ENCODE measurements at regions not wholly inside any gene's neighbourhood (a gene's known extent, or its start where the extent isn't known, plus 50 kb on each side); places are given as distances from the start of the nearest gene placed in this dataset.
A peak's percentile ranks its signal among the peaks of the same experiment; 100 is the strongest.
"Not testable (repeated sequence)": the region's sequence is repeated elsewhere in the genome, so short reads cannot be mapped to it uniquely, and the experiment has no call there.

DNA sequence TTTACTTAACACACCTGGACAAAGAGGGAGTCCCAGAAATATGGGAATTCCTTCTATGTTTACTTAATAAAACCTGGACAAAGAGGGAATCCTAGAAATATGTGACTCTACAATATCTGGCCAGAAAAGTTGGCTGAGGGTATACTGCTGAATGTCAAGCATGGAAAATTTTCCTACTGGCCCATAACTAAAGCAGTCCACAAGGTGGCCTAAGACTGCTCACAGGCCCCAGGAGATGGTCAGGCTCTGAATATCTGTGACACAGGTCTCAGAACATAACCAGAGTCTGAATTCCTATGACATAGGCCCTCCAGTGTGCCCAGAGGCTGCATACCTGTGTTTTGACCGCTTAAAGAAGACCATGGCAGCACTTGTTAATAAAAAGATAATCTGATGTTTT lies 578.2 kb upstream of the NRSN1 start:
- no peak overlapping the region for H4K8ac ChIP-seq (ENCODE audit: low read length)
- no peak overlapping the region for H3K4me3 ChIP-seq (ENCODE audit: insufficient read depth in 1 of 2, low read depth in 1 of 2, low read length in 2 of 2)
- no peak overlapping the region for H2AK5ac ChIP-seq (ENCODE audit: low read length, severe bottlenecking)
- no peak overlapping the region for H3K4me2 ChIP-seq (ENCODE audit: low read length, poor library complexity, severe bottlenecking)
- H3K9me3 ChIP-seq (ENCODE audit: control insufficient read depth, low read length): peaks cover 3% of the 10 kb centered on the region
- H3K18ac ChIP-seq (ENCODE audit: low read depth in 1 of 2, low read length in 2 of 2): no peak overlapping the region
- no peak overlapping the region for H3K9ac ChIP-seq (ENCODE audit: low read length)
- no peaks in the 10 kb centered on the region for H3K36me3 ChIP-seq (ENCODE audit: control insufficient read depth in 1 of 2, insufficient read depth in 2 of 2, low read depth in 1 of 2, low read length in 2 of 2)
- peak; percentile 9 for DNase-seq
- no peak overlapping the region for H3K27ac ChIP-seq (ENCODE audit: low read length, poor library complexity, severe bottlenecking)
- H3K4ac ChIP-seq (ENCODE audit: low read depth in 1 of 2, low read length in 2 of 2): no peak overlapping the region
- no CpG with 5 or more reads among the region's 1 CpG for WGBS
- no peak overlapping the region for H2AFZ ChIP-seq (ENCODE audit: low read depth, low read length)
- no peak overlapping the region for H2BK12ac ChIP-seq (ENCODE audit: low read length in 2 of 2)
- H2BK15ac ChIP-seq (ENCODE audit: low read depth, poor library complexity, severe bottlenecking): no peak overlapping the region
- no peaks in the 10 kb centered on the region for H3K4me1 ChIP-seq (ENCODE audit: control insufficient read depth, insufficient read depth, low read depth, low read length)
- no peak overlapping the region for H2BK5ac ChIP-seq (ENCODE audit: low read depth, low read length, poor library complexity, severe bottlenecking)
- H3K14ac ChIP-seq (ENCODE audit: low read length in 2 of 2): no peak overlapping the region
- no peak overlapping the region for H2BK120ac ChIP-seq (ENCODE audit: low read depth, low read length)
- no peak overlapping the region for H4K91ac ChIP-seq (ENCODE audit: low read length)
- no peaks in the 10 kb centered on the region for H3K27me3 ChIP-seq (ENCODE audit: control insufficient read depth in 1 of 2, insufficient read depth in 1 of 2, low read length in 2 of 2)
- H3K23ac ChIP-seq (ENCODE audit: low read length in 2 of 2): no peak overlapping the region
- H3K79me1 ChIP-seq (replicated peaks; ENCODE audit: low read length, poor library complexity, severe bottlenecking): no peaks in the 10 kb centered on the region

- H2AFZ ChIP-seq (ENCODE audit: low read depth, low read length); DNase-seq; H3K4me3 ChIP-seq (ENCODE audit: insufficient read depth in 1 of 2, low read depth in 1 of 2, low read length in 2 of 2); H4K91ac ChIP-seq (ENCODE audit: low read length); H2BK15ac ChIP-seq (ENCODE audit: low read depth, poor library complexity, severe bottlenecking); H3K23ac ChIP-seq (ENCODE audit: low read length in 2 of 2); H3K4ac ChIP-seq (ENCODE audit: low read depth in 1 of 2, low read length in 2 of 2); H3K9me3 ChIP-seq (ENCODE audit: control insufficient read depth, low read length); H4K8ac ChIP-seq (ENCODE audit: low read length); H3K27ac ChIP-seq (ENCODE audit: low read length, poor library complexity, severe bottlenecking); H2BK5ac ChIP-seq (ENCODE audit: low read depth, low read length, poor library complexity, severe bottlenecking); H2BK120ac ChIP-seq (ENCODE audit: low read depth, low read length); H2BK12ac ChIP-seq (ENCODE audit: low read length in 2 of 2); H3K79me1 ChIP-seq (replicated peaks; ENCODE audit: low read length, poor library complexity, severe bottlenecking); H3K4me2 ChIP-seq (ENCODE audit: low read length, poor library complexity, severe bottlenecking); H3K4me1 ChIP-seq (ENCODE audit: control insufficient read depth, insufficient read depth, low read depth, low read length); H3K9ac ChIP-seq (ENCODE audit: low read length); H3K36me3 ChIP-seq (ENCODE audit: control insufficient read depth in 1 of 2, insufficient read depth in 2 of 2, low read depth in 1 of 2, low read length in 2 of 2); H3K14ac ChIP-seq (ENCODE audit: low read length in 2 of 2); H3K27me3 ChIP-seq (ENCODE audit: control insufficient read depth in 1 of 2, insufficient read depth in 1 of 2, low read length in 2 of 2); H3K18ac ChIP-seq (ENCODE audit: low read depth in 1 of 2, low read length in 2 of 2); H2AK5ac ChIP-seq (ENCODE audit: low read length, severe bottlenecking): not testable (repeated sequence)
- WGBS: 90% methylated on average over 1 of the region's 1 CpG
Measured at GRCh38 chr6:23554953-23555352, 571.1 kb upstream of the NRSN1 start.

GRCh38 chr6:23559587-23560343 lies 566.2 kb upstream of the NRSN1 start:
- DNase-seq: no peak
- no peak overlapping the region for H3K14ac ChIP-seq (ENCODE audit: low read length in 2 of 2)

DNA sequence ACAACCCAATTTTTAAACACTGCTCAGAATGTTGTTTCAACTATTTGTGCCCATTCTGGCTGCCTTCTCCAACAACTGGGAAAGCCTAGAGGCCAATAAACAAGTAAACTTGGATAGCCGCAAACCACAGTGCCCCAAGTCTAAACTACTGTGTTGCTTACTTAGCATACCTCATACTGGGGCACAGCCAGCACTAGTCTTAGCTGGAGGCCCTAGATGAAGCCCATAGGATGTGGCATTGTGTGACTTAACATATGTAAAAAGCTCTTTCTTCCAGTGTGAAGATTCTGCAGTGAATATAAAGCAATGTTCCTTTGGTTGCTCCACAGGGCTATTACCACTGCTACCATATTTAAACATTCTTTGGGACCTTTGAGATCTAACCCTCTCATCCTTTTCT lies 564.3 kb upstream of the NRSN1 start:
- no peak overlapping the region for H3K4me2 ChIP-seq (ENCODE audit: low read length, poor library complexity, severe bottlenecking)
- H3K79me1 ChIP-seq (replicated peaks; ENCODE audit: low read length, poor library complexity, severe bottlenecking): no peaks in the 10 kb centered on the region
- no peak overlapping the region for H3K23ac ChIP-seq (ENCODE audit: low read length in 2 of 2)
- H3K4ac ChIP-seq (ENCODE audit: low read depth in 1 of 2, low read length in 2 of 2): no peak overlapping the region
- no peaks in the 10 kb centered on the region for H3K4me1 ChIP-seq (ENCODE audit: control insufficient read depth, insufficient read depth, low read depth, low read length)
- no peak overlapping the region for H4K8ac ChIP-seq (ENCODE audit: low read length)
- H3K36me3 ChIP-seq (ENCODE audit: control insufficient read depth in 1 of 2, insufficient read depth in 2 of 2, low read depth in 1 of 2, low read length in 2 of 2): no peaks in the 10 kb centered on the region
- no peak overlapping the region for H3K9ac ChIP-seq (ENCODE audit: low read length)
- no peak overlapping the region for H4K91ac ChIP-seq (ENCODE audit: low read length)
- no peak overlapping the region for H2BK12ac ChIP-seq (ENCODE audit: low read length in 2 of 2)
- H2BK15ac ChIP-seq (ENCODE audit: low read depth, poor library complexity, severe bottlenecking): no peak overlapping the region
- no peak overlapping the region for H2AK5ac ChIP-seq (ENCODE audit: low read length, severe bottlenecking)
- 100% methylated on average over 1 of the region's 1 CpG for WGBS
- H2BK120ac ChIP-seq (ENCODE audit: low read depth, low read length): no peak overlapping the region
- H3K4me3 ChIP-seq (ENCODE audit: insufficient read depth in 1 of 2, low read depth in 1 of 2, low read length in 2 of 2): no peak overlapping the region
- H3K27me3 ChIP-seq (ENCODE audit: control insufficient read depth in 1 of 2, insufficient read depth in 1 of 2, low read length in 2 of 2): no peaks in the 10 kb centered on the region
- H3K18ac ChIP-seq (ENCODE audit: low read depth in 1 of 2, low read length in 2 of 2): no peak overlapping the region
- H3K14ac ChIP-seq (ENCODE audit: low read length in 2 of 2): no peak overlapping the region
- H2AFZ ChIP-seq (ENCODE audit: low read depth, low read length): no peak overlapping the region
- no peak overlapping the region for H2BK5ac ChIP-seq (ENCODE audit: low read depth, low read length, poor library complexity, severe bottlenecking)
- no peak for DNase-seq
- H3K9me3 ChIP-seq (ENCODE audit: control insufficient read depth, low read length): peaks cover 19% of the 10 kb centered on the region
- H3K27ac ChIP-seq (ENCODE audit: low read length, poor library complexity, severe bottlenecking): no peak overlapping the region

More at GRCh38 chr6:23559587-23560343, 566.2 kb upstream of the NRSN1 start:
- Histone ChIP-seq H3K36me3 (ENCODE audit: control insufficient read depth in 1 of 2, insufficient read depth in 2 of 2, low read depth in 1 of 2, low read length in 2 of 2) (no peaks in the 10 kb centered on the region), H3K4ac (ENCODE audit: low read depth in 1 of 2, low read length in 2 of 2) (no peak overlapping the region), H2BK12ac (ENCODE audit: low read length in 2 of 2) (no peak overlapping the region), H2BK15ac (ENCODE audit: low read depth, poor library complexity, severe bottlenecking) (no peak overlapping the region), H3K4me3 (ENCODE audit: insufficient read depth in 1 of 2, low read depth in 1 of 2, low read length in 2 of 2) (no peak overlapping the region), H3K4me1 (ENCODE audit: control insufficient read depth, insufficient read depth, low read depth, low read length) (no peaks in the 10 kb centered on the region), H3K79me1 (replicated peaks; ENCODE audit: low read length, poor library complexity, severe bottlenecking) (no peaks in the 10 kb centered on the region), H3K18ac (ENCODE audit: low read depth in 1 of 2, low read length in 2 of 2) (no peak overlapping the region), H2AK5ac (ENCODE audit: low read length, severe bottlenecking) (no peak overlapping the region), H3K4me2 (ENCODE audit: low read length, poor library complexity, severe bottlenecking) (no peak overlapping the region), H3K9ac (ENCODE audit: low read length) (no peak overlapping the region), H2AFZ (ENCODE audit: low read depth, low read length) (no peak overlapping the region), H4K8ac (ENCODE audit: low read length) (no peak overlapping the region), H3K9me3 (ENCODE audit: control insufficient read depth, low read length) (peaks cover 18% of the 10 kb centered on the region), H4K91ac (ENCODE audit: low read length) (no peak overlapping the region), H3K27me3 (ENCODE audit: control insufficient read depth in 1 of 2, insufficient read depth in 1 of 2, low read length in 2 of 2) (no peaks in the 10 kb centered on the region), H3K27ac (ENCODE audit: low read length, poor library complexity, severe bottlenecking) (no peak overlapping the region), H2BK120ac (ENCODE audit: low read depth, low read length) (no peak overlapping the region), H3K23ac (ENCODE audit: low read length in 2 of 2) (no peak overlapping the region), H2BK5ac (ENCODE audit: low read depth, low read length, poor library complexity, severe bottlenecking) (no peak overlapping the region)
- WGBS: 51% methylated on average over 9 of the region's 9 CpGs
